ENCODE measurements at regions not wholly inside any gene's neighbourhood (a gene's known extent, or its start where the extent isn't known, plus 50 kb on each side); places are given as distances from the start of the nearest gene placed in this dataset.

DNA sequence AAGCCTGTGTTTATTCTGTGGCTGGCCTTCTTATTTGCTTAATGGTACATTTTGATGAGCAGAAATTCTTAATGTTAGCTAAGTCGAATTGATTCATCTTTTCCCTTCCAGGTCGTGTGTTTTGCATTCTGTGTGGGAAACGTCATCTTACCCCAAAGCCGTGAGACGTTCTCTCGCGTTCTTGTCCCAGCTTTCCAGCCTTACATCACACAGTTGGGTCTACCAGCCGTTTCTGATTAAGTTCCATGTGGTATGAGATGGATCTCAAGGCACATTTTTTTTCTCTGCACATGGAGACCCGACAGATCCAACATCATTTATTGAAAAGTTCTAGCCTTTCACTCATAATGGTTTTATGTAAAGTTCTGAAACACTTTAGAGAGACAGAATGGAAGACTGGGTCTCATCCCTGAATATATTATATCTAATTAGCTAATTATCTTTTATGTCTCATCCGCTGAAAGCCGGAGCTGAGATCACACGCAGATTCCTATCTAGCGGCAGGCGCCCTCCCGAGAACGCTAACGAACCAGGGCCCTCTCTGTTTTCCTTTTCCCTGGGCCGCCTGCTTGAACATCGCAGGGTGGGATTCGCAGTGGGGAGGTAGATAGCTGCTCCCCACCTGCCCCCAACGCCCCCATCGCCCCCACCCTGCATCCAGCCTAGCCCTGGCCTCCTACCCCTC, 1162.2 kb downstream of the BRD1 start:
- DNase-seq = no peak

DNA sequence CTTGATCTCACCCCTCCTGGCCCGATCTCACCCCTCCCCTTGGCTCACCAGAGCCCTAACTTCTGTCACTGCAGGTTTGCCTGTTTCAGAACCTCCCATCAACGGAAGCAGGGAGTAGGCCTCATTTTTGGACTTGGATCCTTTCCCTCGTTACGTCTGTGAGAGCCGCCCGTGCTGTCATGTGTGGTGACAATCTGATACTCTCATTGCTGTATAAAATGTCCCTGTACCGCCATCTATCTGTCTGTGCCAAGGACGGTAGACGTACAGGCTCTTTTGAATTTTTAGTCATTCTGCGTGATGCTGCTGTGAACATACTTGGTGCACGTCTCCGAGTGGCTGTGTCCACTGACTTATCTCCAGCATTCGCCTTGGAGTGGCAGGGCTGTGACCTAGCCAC, 1163.1 kb downstream of the BRD1 start:
- no peak for DNase-seq

DNA sequence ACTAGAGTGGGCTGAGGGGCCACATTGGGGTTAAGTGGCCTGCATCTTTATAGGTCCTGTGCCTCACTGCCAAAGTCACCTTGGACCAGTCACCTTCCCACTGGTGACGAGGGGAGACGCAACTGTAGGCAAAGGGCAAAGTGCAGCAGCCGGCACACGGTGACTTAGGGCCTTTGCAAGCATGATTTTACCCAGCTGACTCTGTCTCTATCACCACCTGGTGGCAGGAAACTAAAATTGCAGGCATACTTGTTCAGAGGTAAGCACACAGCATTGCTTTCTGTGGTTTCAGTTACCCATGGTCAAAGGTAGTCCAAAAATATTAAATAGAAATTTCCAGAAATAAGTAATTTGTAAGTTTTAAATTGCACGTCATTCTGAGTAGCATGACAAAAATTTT, 1164.4 kb downstream of the BRD1 start:
- no peak for DNase-seq

DNA sequence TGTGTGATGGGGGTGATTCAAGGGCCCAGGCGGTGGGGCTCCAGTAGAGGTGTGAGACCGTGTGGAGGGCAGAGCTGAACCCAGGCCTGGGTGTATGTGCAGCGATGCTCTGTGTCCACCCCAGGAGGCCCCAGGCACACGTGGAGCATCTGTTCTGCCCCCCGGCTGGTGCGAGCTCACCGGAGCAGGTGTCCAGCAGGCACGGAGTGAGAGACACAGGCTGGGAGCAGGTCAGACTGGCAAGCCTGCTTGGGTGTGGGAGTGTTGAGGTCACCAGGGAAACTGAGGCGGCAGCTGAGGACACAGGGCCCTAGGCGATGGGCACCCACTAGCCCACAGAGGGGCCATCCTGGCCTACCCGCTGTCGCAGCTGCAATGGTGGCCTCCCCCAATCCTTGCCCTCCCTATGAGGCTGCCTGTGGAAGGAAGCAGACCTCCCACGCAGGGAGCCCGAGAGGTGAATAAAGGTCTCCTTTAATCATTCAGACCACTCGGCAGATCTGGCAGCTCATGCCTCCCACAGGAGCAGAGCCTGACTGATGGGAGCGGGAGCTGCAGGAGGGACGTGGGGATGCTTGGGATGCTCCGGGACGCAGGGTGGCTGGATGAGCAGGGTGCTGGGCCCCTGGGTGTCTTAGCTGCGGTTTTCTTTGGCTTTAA, 1165.1 kb downstream of the BRD1 start:
- DNase-seq = no peak

DNA sequence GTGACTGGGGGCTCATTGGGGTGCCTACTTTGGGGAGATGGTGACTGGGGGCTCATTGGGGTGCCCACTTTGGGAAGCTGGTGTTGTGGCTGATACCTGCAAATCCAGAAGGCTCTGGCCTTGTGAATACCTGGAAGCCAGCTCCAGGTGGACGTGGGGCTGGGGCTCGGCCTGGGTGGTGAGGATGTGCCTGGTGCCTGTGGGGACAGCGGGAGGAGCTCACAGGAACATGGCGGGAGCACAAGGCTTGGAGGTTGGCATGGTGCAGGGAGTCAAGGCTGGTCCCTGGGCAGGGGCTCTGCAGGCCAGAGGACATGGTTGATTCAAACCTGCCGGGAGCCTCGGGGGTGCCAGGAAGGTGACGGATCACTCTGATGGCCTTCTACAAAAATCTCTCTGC, 1165.7 kb downstream of the BRD1 start:
- no peak for DNase-seq

DNA sequence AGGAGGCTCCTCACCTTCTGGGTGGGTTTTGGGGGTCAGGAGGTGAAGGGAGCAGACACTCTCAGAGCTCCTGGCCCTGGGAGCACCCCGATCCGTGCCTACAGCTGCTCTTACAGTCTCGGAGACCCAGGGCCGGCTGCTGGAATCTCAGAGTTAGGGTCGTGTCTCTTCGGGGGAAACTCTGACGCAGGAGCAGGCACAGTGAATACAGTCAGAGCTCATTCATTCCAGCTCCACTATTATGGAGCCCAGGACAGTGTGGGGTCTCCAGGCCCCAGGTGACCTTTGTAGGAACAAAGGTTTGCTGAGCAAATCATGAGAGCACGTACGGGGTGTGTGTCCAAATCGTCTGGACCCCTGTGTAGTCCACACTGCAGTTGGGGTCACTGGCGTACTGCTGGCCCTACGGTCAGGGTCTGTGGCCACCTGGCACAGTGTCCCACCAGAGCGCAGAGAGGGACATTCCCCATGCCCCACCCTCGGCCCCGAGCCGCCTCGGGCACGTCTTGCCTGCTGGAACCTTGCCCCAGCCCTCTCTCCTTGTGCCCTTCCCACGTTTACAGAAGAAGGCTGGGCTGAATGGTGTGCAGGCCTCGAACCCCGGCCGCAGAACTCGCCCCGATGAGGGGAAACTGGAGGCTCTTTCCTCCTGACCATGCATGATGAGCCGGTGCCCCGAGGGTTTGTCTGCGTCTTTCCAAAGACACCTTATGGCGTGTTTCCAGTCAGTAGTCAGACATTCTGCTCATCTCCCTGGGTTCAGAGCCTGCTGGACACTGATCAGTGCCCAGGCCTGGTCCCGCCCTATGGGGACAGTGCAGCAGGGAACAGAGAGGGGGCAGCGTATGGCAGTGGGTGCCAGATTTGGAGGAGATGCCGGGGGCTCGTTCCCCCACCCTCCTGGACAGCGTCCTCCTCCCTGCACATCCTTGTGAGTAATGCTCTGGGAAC, 1166.6 kb downstream of the BRD1 start:
- no peak for DNase-seq

DNA sequence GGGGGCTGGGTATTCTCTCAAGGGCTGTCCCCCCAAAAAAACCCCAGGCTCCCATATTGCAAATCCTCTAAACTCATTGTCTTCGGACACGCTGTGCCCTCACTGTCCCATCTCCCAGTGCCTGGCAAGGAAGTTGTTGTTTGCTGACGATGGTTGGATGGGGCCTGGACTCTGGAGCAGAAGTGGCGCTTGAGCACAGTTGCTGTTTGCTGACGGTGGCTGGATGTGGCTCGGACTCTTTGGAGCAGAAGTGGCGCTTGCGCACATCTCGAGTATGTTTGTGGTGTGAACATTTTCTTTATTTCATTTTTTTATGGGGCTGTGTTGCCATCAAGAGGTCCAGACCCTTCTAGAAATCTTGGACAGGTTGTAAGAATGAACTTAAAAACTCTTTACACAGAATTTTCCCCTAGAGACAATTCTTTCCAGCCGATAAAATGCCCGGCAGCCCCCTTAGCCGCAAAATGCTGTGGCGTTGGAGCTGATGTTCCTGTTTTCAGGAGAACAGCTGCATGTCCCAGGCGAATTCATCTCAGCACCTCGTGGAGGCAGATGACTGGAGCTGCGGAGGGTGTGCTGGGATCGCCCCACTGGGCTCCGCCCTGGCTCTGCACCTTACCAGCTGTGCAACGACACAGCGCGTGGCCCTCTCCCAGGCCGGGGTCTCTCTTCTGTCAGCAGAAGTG, 1167.4 kb downstream of the BRD1 start:
- DNase-seq = no peak

DNA sequence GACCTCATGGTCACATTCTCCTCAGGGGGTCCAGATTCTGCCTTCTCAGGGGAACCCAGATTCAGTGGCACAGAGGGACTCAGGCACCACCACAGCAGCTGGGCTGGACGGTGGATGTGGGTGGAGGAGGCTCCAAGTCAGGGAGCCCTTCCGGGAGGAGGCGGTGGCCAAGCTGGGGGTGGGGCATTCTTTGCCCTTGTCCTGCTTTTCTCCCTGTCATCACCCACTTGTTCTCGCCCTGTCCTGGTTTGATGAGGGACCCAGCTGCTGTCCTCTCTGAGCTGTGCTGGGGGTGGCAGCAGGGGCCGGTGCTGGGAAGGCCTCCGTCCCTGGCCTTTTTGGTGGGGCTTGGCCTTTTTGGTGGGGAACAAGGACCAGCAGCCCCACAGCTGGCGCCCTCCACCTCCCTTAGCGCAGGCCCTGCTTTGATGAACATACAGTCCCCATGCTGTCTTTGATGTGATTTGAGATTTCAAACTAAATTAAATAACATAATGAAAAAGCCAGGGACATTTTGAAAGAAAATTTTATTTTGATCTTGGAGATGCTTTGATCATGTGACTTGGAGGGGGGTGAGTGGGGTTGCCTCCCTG, 1168.2 kb downstream of the BRD1 start:
- no peak for DNase-seq

DNA sequence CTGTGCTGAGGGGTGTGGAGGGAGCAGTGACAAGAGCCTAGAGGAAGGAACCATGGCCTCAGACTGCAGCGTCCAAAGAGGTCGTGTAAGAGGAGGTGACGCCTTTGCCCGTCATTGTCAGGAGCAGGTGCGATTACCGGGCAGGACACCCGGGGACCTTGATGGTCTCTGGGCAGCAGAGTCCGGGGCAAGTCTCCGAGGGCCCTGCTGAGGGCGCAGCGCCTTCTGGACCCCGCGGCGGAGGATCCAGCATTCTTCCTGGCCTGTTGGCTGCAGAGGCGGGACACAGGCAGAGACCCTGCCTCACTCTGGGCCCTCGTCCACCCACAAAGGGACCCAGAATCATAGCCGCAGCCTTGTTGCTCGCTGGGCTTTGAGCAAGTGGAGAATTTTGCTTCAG, 1168.8 kb downstream of the BRD1 start:
- no peak for DNase-seq

DNA sequence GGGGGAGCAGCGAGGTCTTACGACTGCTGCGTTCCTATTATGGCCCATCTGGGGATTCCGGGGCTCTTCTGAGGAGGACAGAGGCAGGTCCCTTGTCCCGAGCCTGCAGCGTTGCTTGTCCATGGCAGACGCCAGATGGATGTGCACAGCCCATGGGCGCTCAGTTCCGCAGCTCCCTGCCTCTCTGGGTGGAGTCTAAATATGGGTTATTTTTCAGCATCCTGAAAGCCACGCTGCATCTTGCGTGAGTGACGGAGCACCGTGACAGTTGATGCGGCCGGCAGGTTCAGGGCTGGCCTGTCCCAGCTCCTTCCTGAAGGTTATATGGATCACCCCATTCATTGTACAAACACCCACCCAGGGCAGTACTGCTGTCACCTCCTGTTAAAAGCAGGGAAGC, 1169.4 kb downstream of the BRD1 start:
- no peak for DNase-seq

DNA sequence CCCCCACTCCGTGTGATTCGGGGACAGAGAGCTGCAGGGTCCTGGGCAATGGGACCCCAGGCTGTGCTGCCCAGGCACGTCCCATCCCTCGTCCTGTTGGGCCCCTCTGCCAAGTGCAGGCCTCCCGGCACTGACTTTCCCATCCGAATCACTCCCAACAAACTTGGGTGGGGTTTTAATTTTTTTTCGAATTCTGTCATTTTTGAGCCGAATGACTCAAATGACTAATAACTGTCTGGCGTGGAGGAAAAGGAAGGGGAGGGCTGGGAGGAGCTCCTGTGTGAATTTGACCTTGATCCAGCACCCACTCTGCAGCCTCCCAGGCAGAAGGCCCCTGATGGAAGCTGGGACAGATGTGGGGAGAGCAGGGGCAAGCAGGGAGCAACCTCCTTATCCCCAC, 1173.2 kb downstream of the BRD1 start:
- no peak for DNase-seq

DNA sequence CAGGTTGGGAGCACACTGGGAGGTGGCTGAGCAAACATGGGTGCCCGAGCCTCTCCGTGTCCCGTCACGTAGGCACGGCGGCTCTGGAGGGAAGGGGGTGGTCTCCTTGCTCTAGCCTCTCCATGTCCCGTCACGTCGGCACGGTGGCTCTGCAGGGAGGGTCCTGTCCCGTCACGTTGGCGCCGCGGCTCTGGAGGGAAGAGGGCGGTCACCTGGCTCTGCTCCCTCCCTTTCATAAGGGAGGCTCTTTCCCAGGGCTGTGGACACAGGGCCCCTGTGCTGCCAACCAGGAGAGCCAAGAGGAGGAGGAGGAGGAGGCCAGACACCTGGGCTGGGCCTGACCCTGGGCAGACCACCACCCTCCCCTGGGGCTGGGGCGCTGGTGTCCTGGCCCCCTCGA, 1173.7 kb downstream of the BRD1 start:
- DNase-seq = no peak

DNA sequence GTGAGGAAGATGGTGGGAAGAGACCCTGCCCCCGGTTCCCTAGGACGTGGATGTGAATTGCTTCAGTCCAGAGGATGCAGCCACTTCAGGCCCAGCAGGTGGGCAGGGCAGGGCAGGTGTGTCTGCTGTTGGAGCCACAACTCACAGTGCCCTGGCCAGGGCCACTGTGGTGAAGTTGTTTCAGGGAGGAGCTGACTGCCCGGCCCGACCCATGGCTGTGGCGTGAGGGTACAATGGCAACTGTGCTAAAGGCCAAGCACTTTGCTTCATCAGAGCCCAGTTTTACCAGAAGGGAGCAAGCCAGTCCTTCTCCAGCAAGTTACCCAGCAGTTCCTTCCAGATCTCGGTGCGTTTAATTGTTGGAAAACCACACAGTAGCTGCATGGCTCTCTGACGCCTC, 1174.4 kb downstream of the BRD1 start:
- no peak for DNase-seq

DNA sequence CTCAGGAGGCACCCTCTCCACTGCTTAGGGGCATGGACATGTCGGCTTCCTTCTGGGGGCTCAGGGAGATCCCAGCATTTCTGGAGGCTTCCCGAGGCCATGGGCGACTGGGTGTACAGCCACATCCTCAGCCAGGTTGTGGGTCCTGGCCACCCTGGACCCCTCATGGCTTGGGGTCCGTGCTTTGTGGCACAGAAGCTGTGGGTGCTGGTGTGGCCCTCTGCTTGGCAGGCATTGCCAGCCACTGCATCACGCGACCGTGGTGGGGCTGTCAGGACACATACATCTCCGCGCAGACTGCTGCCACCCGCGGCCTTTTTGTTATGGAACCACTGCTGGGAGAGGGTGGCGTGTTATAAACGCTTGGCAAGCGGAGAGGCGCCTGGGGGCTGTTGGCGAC, 1174.9 kb downstream of the BRD1 start:
- DNase-seq = no peak

DNA sequence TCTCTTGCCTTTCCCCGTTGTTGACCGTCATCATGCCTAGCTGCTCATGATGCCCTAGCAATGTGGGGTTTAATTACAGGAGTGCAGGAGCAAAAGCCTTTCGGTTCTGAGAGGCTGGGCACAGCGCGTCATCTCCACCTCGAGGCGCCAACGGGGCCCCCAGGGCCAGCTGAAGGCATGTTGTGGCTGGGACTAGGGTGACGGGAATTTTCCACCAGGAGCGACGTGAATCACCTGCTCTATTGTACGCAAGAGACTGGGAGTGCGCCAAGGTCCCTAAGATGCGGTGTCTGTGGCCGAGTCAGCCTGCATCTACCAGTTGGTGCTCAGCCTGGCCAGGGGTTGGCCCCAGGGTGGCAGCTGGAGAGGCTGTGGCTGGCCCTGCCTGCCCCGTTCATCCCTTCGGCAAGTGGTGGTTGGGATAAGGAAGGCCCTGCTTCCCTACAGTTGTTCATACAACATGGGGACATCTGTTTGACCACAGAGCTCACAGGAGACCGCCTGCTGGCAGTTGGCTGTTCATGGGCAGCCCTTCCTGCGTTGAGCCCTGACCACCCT, 1175.6 kb downstream of the BRD1 start:
- DNase-seq = no peak

DNA sequence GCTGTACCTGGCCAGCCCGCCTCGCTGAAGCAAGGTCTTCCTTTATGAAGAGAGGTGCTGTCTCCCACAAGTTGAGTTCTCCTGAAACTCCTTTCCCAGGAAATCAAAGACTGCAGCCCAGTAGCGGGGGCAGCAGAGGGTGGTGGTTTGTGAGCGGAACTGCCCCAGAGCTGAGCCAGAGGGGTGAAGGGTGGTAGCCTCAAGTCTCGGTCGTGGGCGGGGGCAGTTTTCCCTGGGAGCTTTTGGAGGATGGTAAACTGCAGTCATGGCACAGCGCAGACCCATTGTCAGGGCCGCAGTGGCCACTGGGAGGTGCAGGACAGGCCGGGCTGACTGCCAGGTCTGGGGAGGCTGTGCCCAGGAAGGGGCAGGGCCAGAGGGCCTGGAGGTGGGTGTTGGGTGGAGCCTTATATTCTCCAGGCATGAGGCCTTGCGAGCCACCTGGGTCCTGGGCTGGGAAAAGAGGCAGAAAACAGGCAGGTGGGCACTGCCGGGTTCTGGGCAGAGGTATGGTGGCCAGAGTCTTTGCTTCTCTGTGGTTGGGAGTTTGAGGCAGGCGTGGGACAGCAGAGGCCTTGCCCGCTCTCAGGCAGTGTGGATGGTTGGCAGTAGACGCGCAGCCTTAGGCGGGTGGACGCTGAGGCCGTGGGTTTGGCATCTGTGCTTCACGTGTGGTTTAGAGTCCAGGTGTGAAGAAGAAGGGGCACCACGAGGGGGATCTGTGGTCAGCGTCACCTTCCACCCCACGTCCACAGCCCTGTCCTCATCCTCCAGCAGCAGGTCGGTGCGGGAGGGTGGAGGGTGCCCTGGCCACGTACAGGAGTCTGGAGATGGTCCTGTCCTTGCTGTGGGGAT, 1176.4 kb downstream of the BRD1 start:
- DNase-seq = no peak

DNA sequence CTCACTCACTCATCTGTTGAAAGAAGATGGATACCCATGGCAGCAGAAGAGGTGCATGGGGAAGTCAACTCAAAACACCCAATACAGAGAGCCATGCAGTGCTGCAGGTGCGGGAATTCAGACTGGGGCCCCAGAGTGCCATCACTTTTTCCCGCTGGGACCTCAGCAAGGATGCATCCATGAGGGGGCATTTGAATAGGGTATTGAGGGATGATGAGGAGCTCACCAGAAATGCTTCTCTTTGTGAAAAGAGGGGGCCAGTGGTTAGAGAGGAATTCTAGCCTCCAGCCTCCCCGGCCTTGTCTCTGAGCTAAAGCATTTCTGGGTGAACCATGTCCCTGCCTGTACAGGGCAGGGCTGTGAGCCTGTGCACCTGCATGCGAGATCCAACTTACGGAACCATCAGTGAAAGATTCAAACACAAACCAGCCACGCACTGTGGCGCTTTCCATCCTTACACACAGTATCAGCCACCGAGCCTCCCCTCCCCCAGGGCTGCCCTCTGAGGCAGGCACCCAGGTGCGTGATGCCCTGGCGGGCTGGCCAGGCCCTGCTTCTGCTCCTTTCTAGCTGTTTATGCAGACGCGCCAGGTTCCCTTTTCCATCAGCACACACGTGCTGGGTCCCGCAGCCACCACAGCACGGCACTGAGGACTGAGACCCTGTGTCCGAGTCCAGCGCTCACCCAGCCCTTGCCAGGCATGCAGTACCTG, 1177.2 kb downstream of the BRD1 start:
- DNase-seq = no peak

DNA sequence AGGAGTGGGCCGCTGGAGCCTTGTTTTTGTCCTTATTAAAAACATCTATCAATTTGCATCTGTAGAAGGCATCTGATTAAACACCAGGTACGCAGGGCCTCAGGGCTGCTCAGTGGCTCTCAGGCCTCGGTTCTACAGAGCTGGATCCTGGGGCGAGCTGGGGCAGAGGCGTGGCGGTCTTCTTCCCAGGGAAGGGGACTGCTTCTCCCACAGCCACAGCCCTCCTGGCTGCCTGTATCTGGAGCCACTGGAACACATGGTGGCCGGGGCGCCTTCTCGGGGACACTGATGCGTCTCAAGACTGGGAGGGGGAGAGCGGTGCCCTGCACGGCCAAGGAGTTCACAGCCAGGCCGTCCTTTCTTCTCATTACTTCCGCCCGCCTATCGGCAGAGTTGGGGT, 1178.2 kb downstream of the BRD1 start:
- no peak for DNase-seq

DNA sequence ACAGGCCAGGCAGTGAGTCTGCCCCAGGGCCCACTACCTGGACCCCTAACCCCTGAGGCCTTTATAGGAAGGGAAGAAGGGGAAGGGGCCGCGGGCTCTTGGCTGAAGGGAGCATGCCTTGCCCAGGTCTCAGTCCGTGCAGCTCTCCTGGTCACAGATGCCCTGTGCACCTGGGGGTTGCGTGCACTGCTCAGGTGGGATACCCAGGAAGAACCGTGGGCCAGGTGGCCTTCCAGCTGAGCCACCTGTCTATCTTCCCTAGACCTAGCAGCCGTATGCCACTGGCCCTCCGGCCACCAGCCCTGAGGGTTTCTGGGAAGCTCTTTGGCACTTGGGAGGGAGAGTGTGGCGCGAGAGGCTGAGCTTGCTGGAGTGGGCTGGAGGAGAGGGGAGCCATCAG, 1178.6 kb downstream of the BRD1 start:
- no peak for DNase-seq

DNA sequence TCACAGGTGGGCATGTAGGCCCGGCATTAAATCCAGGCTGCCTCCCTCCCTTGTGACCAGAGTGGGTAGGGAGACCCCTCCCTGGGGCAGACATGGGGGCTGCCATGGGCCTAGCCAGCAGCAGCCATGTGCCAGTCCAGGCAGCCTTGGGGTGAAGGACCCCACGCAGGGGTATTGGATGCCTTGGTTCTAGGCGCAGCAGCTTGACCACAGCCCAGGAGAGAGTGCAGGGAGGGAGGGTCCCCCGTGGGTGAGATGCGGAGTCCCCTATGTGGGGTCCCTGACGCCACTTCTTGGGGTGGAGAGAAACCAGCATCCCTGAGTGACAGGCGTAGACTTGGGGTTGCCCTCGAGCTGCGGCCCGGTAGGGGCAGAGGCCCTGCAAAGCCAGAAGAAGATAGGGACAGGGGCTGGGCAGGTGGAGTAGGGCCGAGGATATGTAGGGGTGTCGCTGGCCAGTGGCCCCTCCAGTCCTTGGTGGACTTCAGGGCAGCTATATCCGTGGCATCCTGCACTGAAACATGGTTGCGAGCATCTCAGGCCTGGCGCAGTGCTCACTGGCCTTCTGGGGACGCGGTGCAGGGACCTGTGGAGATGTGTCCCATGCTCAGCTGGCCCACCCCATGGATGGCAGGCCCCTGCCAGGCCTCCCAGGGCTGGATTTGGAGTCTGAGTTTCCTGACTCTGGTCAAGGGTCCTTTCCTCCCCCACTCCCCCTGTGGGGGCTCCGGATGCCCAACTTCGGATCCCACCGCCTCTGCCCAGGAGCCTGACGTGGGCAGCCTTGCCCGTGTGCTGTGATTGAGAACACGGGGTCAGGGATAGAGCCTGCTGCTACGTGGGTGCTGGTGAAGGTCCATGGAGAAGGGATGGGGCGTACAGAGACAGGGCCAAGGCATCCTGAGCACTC, 1179.8 kb downstream of the BRD1 start:
- peak; percentile 40 for DNase-seq
